Prostate gland (tissue), 2 donors: ENCODE measurements at regions not wholly inside any gene's neighbourhood (a gene's known extent, or its start where the extent isn't known, plus 50 kb on each side); places are given as distances from the start of the nearest gene placed in this dataset.
"Not testable (repeated sequence)": the region's sequence is repeated elsewhere in the genome, so short reads cannot be mapped to it uniquely, and the experiment has no call there.

Experiments used
- DNase-seq: peaks from one replicate; pipeline ENCODE4 v3.0.0-alpha.2; 2019; ENCODE audit warnings: low spot score
- H3K27ac ChIP-seq, 2 donors: fragments of 200-600 bp; sonication (generic); 2 replicates each; pipeline ENCODE4 v1.5.1; 2017 to 2019
- H3K27me3 ChIP-seq: fragments of 200-600 bp; sonication (generic); replicated peaks from 2 replicates; pipeline ENCODE4 v1.5.1; 2019; ENCODE audit not compliant: insufficient read depth
- H3K36me3 ChIP-seq, 2 donors: fragments of 200-600 bp; sonication (generic); 1 replicate in 1 of 2; 2 replicates in 1 of 2; pipeline versions ENCODE4 v1.5.1 to v1.8.1; 2017 to 2019
- H3K4me1 ChIP-seq: fragments of 200-600 bp; sonication (generic); replicated peaks from 2 replicates; pipeline ENCODE4 v1.5.1; 2019
- H3K4me3 ChIP-seq, 2 donors: fragments of 200-600 bp; sonication (generic); 2 replicates each; pipeline ENCODE4 v1.5.1; 2017 to 2019
- H3K9me3 ChIP-seq: fragments of 200-600 bp; sonication (generic); 2 replicates; pipeline ENCODE4 v1.5.1; 2017
- POLR2A ChIP-seq: fragments of 450-650 bp; IDR thresholded peaks from one replicate; pipeline ENCODE4 v1.6.1; 2016; ENCODE audit warnings: antibody characterized with exemption, mild to moderate bottlenecking
- POLR2AphosphoS5 ChIP-seq: sonication (generic); formaldehyde crosslinking; IDR thresholded peaks from one replicate; pipeline ENCODE4 v1.6.1; 2017; ENCODE audit warnings: antibody characterized with exemption
- WGBS: methylation state at CpG from one replicate; pipeline ENCODE4 v1.1.5; 2018; 5-methylcytosine and 5-hydroxymethylcytosine counted together
- intact Hi-C: fragments of 100-400 bp; cut with DNase I; formaldehyde crosslinking; loops from one replicate; pipeline ENCODE4 v1.14.2; 2022
- TF ChIP-seq, protein P1 (sequence below), 4 experiments: fragments of 200-600 bp in 2 of 4; fragments of 450-650 bp in 2 of 4; sonication (generic) in 2 of 4; IDR thresholded peaks; 1 replicate in 3 of 4; 2 replicates in 1 of 4; pipeline ENCODE4 v1.5.1; 2016 to 2019; ENCODE audit warnings: antibody characterized with exemption in 4 of 4, mild to moderate bottlenecking in 2 of 4, moderate library complexity in 2 of 4

DNA sequence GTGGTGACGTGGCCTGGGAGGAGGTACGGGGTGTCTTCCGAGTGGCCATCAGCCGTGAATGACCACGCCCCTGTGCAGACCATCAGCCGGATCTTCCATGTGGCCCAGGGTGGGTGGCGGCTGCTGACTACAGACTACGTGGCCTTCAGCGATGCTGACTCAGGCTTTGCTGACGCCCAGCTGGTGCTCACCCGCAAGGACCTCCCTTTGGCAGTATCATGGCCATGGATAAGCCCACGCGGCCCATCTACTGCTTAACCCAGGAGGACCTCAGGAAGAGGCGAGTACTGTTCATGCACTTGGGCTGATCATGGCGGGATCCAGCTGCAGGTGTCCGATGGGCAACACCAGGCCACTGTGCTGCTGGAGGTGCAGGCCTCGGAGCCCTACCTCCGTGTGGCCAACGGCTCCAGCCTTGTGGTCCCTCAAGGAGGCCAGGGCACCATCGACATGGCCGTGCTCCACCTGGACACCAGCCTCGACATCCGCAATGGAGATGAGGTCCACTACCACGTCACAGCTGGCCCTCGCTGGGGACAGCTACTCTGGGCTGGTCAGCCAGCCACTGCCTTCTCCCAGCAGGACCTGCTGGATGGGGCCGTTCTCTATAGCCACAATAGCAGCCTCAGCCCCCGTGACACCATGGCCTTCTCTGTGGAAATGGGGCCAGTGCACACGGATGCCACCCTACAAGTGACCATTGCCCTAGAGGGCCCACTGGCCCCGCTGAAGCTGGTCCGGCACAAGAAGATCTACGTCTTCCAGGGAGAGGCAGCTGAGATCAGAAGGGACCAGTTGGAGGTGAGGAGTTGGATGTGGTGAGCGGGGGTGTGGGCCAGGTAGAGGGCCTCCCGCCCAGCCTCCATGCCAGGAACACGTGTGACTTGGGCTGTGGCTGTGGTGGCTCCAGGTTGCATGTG is 178.4 kb downstream of the TBC1D2B start:
- no peak overlapping the region for H3K4me3 ChIP-seq
- TF ChIP-seq, protein P1, sequence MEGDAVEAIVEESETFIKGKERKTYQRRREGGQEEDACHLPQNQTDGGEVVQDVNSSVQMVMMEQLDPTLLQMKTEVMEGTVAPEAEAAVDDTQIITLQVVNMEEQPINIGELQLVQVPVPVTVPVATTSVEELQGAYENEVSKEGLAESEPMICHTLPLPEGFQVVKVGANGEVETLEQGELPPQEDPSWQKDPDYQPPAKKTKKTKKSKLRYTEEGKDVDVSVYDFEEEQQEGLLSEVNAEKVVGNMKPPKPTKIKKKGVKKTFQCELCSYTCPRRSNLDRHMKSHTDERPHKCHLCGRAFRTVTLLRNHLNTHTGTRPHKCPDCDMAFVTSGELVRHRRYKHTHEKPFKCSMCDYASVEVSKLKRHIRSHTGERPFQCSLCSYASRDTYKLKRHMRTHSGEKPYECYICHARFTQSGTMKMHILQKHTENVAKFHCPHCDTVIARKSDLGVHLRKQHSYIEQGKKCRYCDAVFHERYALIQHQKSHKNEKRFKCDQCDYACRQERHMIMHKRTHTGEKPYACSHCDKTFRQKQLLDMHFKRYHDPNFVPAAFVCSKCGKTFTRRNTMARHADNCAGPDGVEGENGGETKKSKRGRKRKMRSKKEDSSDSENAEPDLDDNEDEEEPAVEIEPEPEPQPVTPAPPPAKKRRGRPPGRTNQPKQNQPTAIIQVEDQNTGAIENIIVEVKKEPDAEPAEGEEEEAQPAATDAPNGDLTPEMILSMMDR (IDR thresholded peaks at IDR 0.05) = no peak
- TF ChIP-seq POLR2AphosphoS5 = no peak
- no peak for TF ChIP-seq POLR2A
- no peaks in the 10 kb centered on the region for H3K27me3 ChIP-seq
- H3K9me3 ChIP-seq = no peaks in the 10 kb centered on the region
- no peaks in the 10 kb centered on the region for H3K4me1 ChIP-seq
- intact Hi-C loops = no loop called here
- no peaks in the 10 kb centered on the region for H3K36me3 ChIP-seq
- DNase-seq = no peak
- 91% methylated on average over 29 of the region's 34 CpGs for WGBS
- no peak overlapping the region for H3K27ac ChIP-seq

DNA sequence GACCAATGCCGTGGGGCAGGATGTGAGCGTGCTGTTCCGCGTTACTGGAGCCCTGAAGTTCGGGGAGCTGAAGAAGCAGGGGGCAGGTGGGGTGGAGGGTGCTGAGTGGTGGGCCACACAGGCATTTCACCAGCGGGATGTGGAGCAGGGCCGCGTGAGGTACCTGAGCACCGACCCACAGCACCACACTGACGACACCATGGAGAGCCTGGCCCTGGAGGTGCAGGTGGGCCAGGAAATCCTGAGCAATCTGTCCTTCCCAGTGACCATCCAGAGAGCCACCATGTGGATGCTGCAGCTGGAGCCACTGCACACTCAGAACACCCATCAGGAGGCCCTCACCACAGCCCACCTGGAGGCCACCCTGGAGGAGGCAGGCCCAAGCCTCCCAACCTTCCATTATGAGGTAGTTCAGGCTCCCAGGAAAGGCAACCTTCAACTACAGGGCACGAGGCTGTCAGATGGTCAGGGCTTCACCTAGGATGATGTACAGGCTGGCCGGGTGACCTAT is 179.6 kb downstream of the TBC1D2B start:
- H3K27ac ChIP-seq = no peak overlapping the region
- intact Hi-C loops = no loop called here
- WGBS = 90% methylated on average over 12 of the region's 12 CpGs
- no peaks in the 10 kb centered on the region for H3K9me3 ChIP-seq
- H3K4me3 ChIP-seq = no peak overlapping the region
- TF ChIP-seq, protein P1 (IDR thresholded peaks at IDR 0.05) = no peak
- TF ChIP-seq POLR2AphosphoS5 = no peak
- no peak for DNase-seq
- H3K36me3 ChIP-seq = no peaks in the 10 kb centered on the region
- no peaks in the 10 kb centered on the region for H3K4me1 ChIP-seq
- H3K27me3 ChIP-seq = no peaks in the 10 kb centered on the region

DNA sequence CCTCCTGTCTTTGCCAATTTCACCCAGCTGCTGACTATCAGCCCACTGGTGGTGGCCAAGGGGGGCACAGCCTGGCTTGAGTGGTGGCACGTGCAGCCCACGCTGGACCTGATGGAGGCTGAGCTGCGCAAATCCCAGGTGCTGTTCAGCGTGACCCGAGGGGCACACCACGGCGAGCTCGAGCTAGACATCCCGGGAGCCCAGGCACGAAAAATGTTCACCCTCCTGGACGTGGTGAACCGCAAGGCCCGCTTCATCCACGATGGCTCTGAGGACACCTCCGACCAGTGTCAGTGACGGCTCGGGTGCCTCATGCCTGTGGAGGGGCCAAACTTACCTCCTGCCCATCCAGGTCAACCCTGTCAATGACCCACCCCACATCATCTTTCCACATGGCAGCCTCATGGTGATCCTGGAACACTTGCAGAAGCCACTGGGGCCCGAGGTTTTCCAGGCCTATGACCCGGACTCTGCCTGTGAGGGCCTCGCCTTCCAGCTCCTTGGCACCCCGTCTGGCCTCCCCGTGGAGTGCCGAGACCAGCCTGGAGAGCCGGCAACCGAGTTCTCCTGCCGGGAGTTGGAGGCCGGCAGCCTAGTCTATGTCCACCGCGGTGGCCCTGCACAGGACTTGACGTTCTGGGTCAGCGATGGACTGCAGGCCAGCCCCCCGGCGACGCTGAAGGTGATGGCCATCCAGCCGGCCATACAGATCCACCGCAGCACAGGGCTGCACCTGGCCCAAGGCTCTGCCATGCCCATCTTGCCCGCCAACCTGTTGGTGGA is 180.2 kb downstream of the TBC1D2B start:
- DNase-seq, H3K4me1 ChIP-seq, H3K27ac ChIP-seq, H3K4me3 ChIP-seq, intact Hi-C loops, H3K27me3 ChIP-seq, H3K36me3 ChIP-seq, H3K9me3 ChIP-seq: not testable (repeated sequence)
- 97% methylated on average over 35 of the region's 37 CpGs for WGBS

DNA sequence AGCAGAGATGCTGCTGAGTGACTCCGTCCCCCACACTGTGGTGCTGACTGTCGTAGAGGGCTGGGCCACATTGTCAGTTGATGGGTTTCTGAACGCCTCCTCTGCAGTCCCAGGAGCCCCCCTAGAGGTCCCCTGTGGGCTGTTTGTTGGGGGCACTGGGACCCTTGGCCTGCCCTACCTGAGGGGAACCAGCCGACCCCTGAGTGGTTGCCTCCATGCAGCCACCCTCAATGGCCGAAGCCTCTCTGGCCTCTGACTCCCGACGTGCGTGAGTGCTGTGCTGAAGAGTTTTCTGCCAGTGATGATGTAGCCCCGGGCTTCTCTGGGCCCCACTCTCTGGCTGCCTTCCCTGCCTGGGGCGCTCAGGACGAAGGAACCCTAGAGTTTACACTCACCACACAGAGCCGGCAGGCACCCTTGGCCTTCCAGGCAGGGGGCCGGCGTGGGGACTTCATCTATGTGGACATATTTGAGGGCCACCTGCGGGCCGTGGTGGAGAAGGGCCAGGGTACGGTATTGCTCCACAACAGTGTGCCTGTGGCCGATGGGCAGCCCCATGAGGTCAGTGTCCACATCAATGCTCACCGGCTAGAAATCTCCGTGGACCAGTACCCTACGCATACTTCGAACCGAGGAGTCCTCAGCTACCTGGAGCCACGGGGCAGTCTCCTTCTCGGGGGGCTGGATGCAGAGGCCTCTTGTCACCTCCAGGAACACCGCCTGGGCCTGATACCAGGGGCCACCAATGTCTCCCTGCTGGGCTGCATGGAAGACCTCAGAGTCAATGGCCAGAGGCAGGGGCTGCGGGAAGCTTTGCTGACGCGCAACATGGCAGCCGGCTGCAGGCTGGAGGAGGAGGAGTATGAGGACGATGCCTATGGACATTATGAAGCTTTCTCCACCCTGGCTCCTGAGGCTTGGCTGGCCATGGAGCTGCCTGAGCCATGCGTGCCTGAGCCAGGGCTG is 181.1 kb downstream of the TBC1D2B start:
- H3K9me3 ChIP-seq, H3K27ac ChIP-seq, intact Hi-C loops, H3K27me3 ChIP-seq, H3K36me3 ChIP-seq, H3K4me1 ChIP-seq, H3K4me3 ChIP-seq, DNase-seq: not testable (repeated sequence)
- WGBS = 87% methylated on average over 31 of the region's 32 CpGs

DNA sequence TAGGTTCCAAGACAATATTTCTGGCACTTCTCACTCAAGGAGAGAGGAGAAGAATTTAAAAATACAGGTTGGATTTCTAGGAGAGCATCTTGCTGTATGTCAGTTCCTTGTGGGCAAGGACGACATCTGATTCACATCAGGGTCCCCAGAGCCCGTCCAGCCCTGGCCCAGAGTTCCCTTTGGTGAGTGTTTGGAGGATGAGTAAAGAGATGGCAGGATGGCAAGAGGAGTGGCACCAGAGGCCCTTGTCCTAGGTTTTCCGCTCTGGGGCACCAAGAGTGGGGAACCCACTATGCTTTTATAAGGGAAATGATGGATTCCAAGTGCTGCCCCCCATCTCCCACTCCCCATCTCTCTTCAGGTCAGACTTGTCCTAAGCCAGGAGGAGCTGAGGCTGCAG is 181.8 kb downstream of the TBC1D2B start:
- WGBS = 86% methylated on average over 3 of the region's 3 CpGs

DNA sequence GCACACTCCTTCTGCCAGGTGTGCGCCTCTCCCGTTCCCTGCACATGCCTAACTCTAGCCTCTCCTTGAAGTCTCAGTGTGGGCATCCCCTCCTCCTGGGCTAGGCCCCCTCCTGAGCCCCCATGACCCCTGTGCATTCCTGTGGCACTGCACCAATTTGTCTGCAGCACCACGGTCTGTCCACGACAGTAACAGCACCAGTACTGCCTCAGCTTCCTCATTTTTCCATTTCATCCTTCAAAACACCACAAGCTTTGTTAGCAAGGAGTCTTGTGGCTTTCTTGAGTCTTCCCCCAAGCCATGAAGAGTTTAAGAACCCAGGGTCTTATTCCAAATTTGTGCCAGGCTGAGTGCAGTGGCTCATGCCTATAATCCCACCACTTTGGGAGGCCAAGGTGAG is 182.4 kb downstream of the TBC1D2B start:
- H3K4me3 ChIP-seq, DNase-seq, H3K27ac ChIP-seq, H3K27me3 ChIP-seq, H3K9me3 ChIP-seq, H3K36me3 ChIP-seq, H3K4me1 ChIP-seq, intact Hi-C loops: not testable (repeated sequence)
- 67% methylated on average over 4 of the region's 4 CpGs for WGBS

More for the DNA sequence above, 181.8 kb downstream of the TBC1D2B start:
- Histone ChIP-seq H3K4me3 (no peak overlapping the region), H3K27ac (no peak overlapping the region), H3K36me3 (no peaks in the 10 kb centered on the region), H3K27me3 (no peaks in the 10 kb centered on the region), H3K9me3 (no peaks in the 10 kb centered on the region), H3K4me1 (no peaks in the 10 kb centered on the region)
- TF ChIP-seq, protein P1 (IDR thresholded peaks at IDR 0.05) = no peak
- TF ChIP-seq POLR2AphosphoS5 = no peak
- no peak for TF ChIP-seq POLR2A
- no peak for DNase-seq
- intact Hi-C loops = no loop called here

DNA sequence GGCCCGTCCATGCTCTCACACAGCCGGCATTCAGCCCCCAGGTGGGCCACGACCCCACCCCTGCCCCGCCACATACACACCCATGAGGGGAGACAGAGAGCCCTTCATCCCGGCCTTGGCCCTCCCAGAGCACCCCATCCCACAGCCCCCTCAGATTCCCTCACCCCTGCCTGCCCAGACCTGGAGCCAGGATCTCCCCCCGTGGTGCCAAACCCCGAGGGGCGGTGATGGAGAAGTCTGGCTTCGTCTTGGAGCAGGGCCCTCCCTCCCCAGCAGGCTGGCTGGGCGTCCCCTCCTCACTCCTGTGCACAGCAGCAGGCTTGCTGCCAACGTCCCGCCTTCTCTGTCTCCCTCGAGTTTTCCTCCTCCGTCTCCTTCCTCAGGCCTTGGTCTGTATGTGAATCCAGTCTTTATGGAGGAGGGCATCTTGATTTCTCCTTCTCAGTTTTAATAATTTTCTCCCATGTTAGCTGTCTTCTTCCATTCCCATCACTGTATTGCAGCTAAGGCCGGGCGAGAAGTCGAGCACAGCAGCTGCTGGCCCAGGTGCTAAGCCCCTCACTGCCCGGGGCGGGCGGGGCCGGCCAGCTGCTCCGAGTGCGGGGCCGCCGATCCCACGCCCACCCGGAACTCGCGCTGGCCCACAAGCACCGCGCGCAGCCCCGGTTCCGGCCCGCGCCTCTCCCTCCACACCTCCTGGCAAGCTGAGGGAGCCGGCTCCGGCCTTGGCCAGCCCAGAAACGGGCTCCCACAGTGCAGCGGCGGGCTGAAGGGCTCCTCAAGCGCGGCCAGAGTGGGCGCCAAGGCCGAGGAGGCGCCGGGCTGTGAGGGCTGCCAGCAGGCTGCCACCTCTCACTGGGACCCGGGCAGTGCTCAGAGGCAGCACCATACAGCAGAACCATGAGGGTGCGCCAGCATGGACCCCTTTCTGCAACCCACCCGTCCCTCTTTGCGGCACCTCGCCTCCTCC is 183.6 kb downstream of the TBC1D2B start:
- 67% methylated on average over 49 of the region's 52 CpGs for WGBS

More for the DNA sequence above, 183.6 kb downstream of the TBC1D2B start:
- H3K4me3 ChIP-seq, H3K27ac ChIP-seq, H3K36me3 ChIP-seq, H3K9me3 ChIP-seq, DNase-seq, intact Hi-C loops, H3K4me1 ChIP-seq, H3K27me3 ChIP-seq: not testable (repeated sequence)
